Endothelial cell of umbilical vein (primary cell): ENCODE measurements at regions not wholly inside any gene's neighbourhood (a gene's known extent, or its start where the extent isn't known, plus 50 kb on each side); places are given as distances from the start of the nearest gene placed in this dataset.

Experiments
- BruUV-seq: library from RNA; stranded (reverse); fragments of 400-500 nt; replicated peaks from 2 replicates; lab custom pipeline; 2021; lab: Mats Ljungman, UMichigan
- CTCF ChIA-PET: fragments of 300-600, 350-600 bp; sonication (Branson Sonifier 250); formaldehyde crosslinking; loops from one replicate; lab custom pipeline; 2021; ENCODE audit warnings: antibody characterized with exemption, inconsistent platforms; lab: Charles Lee
- POLR2A ChIA-PET: fragments of 300-600, 350-600 bp; sonication (Branson Sonifier 250); formaldehyde crosslinking; loops from one replicate; lab custom pipeline; 2021; ENCODE audit warnings: antibody characterized with exemption, inconsistent platforms; lab: Charles Lee
- DNase-seq: peaks from one replicate; pipeline ENCODE4 v3.0.0-alpha.2; 2011; ENCODE audit warnings: low read depth, low spot score
- FAIRE-seq: peaks from 2 replicates; lab custom pipeline; 2011; peaks lifted over from hg19 to GRCh38; lab: Jason Lieb, UNC
- H2AFZ ChIP-seq: 2 replicates; pipeline ENCODE4 v1.6.0; 2012; ENCODE audit warnings: low read depth, low read length, control low read depth, inconsistent platforms
- H3K27ac ChIP-seq: 2 replicates; pipeline ENCODE4 v1.5.1; 2011; ENCODE audit warnings: low read depth, mild to moderate bottlenecking, control low read depth, low read length, moderate library complexity; ENCODE audit not compliant: insufficient read depth
- H3K27me3 ChIP-seq, 2 experiments: 2 replicates each; pipeline versions ENCODE4 v1.6.0 to v1.6.1; 2011; ENCODE audit warnings: low read length in 2 of 2, mixed read lengths in 1 of 2; ENCODE audit not compliant: control insufficient read depth in 2 of 2, insufficient read depth in 2 of 2
- H3K36me3 ChIP-seq, 2 experiments: 2 replicates in 1 of 2; 3 replicates in 1 of 2; pipeline ENCODE4 v1.5.1; 2011; ENCODE audit warnings: low read length in 2 of 2, mild to moderate bottlenecking in 1 of 2, moderate library complexity in 1 of 2; ENCODE audit not compliant: control insufficient read depth in 2 of 2, insufficient read depth in 2 of 2; ENCODE audit errors: extremely low read depth in 1 of 2
- H3K4me1 ChIP-seq: 3 replicates; pipeline ENCODE4 v1.5.1; 2011; ENCODE audit warnings: mild to moderate bottlenecking, low read length; ENCODE audit not compliant: control insufficient read depth, insufficient read depth; ENCODE audit errors: extremely low read depth
- H3K4me2 ChIP-seq: 2 replicates; pipeline ENCODE4 v1.6.1; 2011; ENCODE audit warnings: low read length, control low read depth, mixed read lengths; ENCODE audit not compliant: insufficient read depth
- H3K4me3 ChIP-seq, 3 experiments: fragments of 200-600 bp in 1 of 3; sonication (generic), shearing (Covaris generic) in 1 of 3; replicated peaks in 1 of 3; 2 replicates each; pipeline ENCODE4 v1.5.1; 2011 to 2016; ENCODE audit warnings: control low read depth in 3 of 3, low read length in 3 of 3, mild to moderate bottlenecking in 2 of 3, inconsistent platforms in 1 of 3, low read depth in 1 of 3, moderate library complexity in 1 of 3; ENCODE audit not compliant: insufficient read depth in 1 of 3
- H3K79me2 ChIP-seq: 2 replicates; pipeline ENCODE4 v1.6.0; 2012; ENCODE audit warnings: low read length, inconsistent platforms; ENCODE audit not compliant: control insufficient read depth, insufficient read depth
- H3K9ac ChIP-seq: replicated peaks from 2 replicates; pipeline ENCODE3; 2011; ENCODE audit warnings: low read length, control low read depth; ENCODE audit not compliant: insufficient read depth; ENCODE audit errors: extremely low read depth
- H3K9me1 ChIP-seq: replicated peaks from 3 replicates; pipeline ENCODE4 v1.6.0; 2011; ENCODE audit warnings: mild to moderate bottlenecking, low read length; ENCODE audit not compliant: control insufficient read depth, insufficient read depth; ENCODE audit errors: extremely low read depth
- H3K9me3 ChIP-seq: replicated peaks from 2 replicates; pipeline ENCODE4 v1.5.1; 2012; ENCODE audit warnings: low read length, inconsistent platforms; ENCODE audit not compliant: control insufficient read depth, insufficient read depth
- H4K20me1 ChIP-seq: replicated peaks from 2 replicates; pipeline ENCODE3; 2011; ENCODE audit warnings: mild to moderate bottlenecking, low read length; ENCODE audit not compliant: control insufficient read depth, insufficient read depth; ENCODE audit errors: extremely low read depth
- CTCF ChIP-seq, 2 donors: IDR thresholded peaks; 1 replicate in 1 of 2; 2 replicates in 1 of 2; pipeline ENCODE4 v1.5.1; 2011; ENCODE audit warnings: low read length in 2 of 2, mild to moderate bottlenecking in 2 of 2, moderate library complexity in 2 of 2, control low read depth in 1 of 2, inconsistent platforms in 1 of 2, low read depth in 1 of 2; ENCODE audit not compliant: insufficient read depth in 1 of 2; ENCODE audit errors: extremely low read depth in 1 of 2
- EZH2 ChIP-seq: IDR thresholded peaks from 2 replicates; pipeline ENCODE4 v1.6.1; 2012; ENCODE audit warnings: borderline replicate concordance, low read depth, mild to moderate bottlenecking, moderate library complexity, low read length, inconsistent platforms; ENCODE audit not compliant: severe bottlenecking
- FOS ChIP-seq: IDR thresholded peaks from 2 replicates; pipeline ENCODE4 v1.6.1; 2011; ENCODE audit warnings: mild to moderate bottlenecking, low read length, moderate library complexity, borderline replicate concordance; ENCODE audit not compliant: insufficient read depth
- GATA2 ChIP-seq: IDR thresholded peaks from 2 replicates; pipeline ENCODE4 v1.7.0; 2011; ENCODE audit warnings: low read depth, mild to moderate bottlenecking, moderate library complexity, mixed read lengths, low read length; ENCODE audit not compliant: insufficient read length, insufficient read depth
- JUN ChIP-seq: IDR thresholded peaks from 2 replicates; pipeline ENCODE4 v1.6.1; 2011; ENCODE audit warnings: borderline replicate concordance, low read depth; ENCODE audit not compliant: insufficient read length, insufficient read depth
- MAX ChIP-seq: IDR thresholded peaks from 2 replicates; pipeline ENCODE4 v1.6.1; 2011; ENCODE audit not compliant: insufficient read depth, insufficient read length
- MYC ChIP-seq: IDR thresholded peaks from one replicate; pipeline ENCODE4 v1.6.1; 2011; ENCODE audit warnings: mild to moderate bottlenecking, low read depth, low read length
- POLR2A ChIP-seq: IDR thresholded peaks from 2 replicates; pipeline ENCODE4 v1.6.1; 2012; ENCODE audit warnings: low read depth, mild to moderate bottlenecking, control low read depth, low read length
- POLR2AphosphoS5 ChIP-seq: IDR thresholded peaks from 2 replicates; pipeline ENCODE4 v1.6.1; 2012; ENCODE audit warnings: low read depth, mild to moderate bottlenecking, control low read depth, low read length, moderate library complexity; ENCODE audit not compliant: insufficient read depth
- dilution Hi-C: fragments of 300-500 bp; cut with MboI; formaldehyde crosslinking; loops from one replicate; pipeline ENCODE4 v1.15.0; 2019; ENCODE audit warnings: low sequenced_read_pairs; ENCODE audit not compliant: extremely low pct_ligation_motif_present
- intact Hi-C: fragments of 100-400 bp; cut with micrococcal nuclease; formaldehyde crosslinking; loops from one replicate; pipeline ENCODE4 v1.10.0; 2022

- intact Hi-C loops, result loop anchor here (5.0 to 10.0 kb wide), 2 partner anchors 169 to 597 kb away; no protein-coding TSS in a partner anchor
- CTCF ChIA-PET, result no interaction called here
Observed at GRCh38 chr22:27408068-27408467, 393.5 kb downstream of the MN1 start.

More at GRCh38 chr22:27408068-27408467, 393.5 kb downstream of the MN1 start:
- H3K27me3 ChIP-seq, result peaks cover 0 to 3% of the 10 kb centered on the region in 2 experiments
- POLR2A ChIA-PET, result no interaction called here
- H3K9me1 ChIP-seq, result no peaks in the 10 kb centered on the region
- no peak overlapping the region for H2AFZ ChIP-seq
- FAIRE-seq (no peak), DNase-seq (no peak)
- BruUV-seq, result no TSS peak
- TF ChIP-seq EZH2 (no peak), POLR2AphosphoS5 (no peak), FOS (no peak), CTCF (IDR thresholded peaks at IDR 0.05; ENCODE audit: extremely low read depth in 1 of 2, insufficient read depth in 1 of 2, low read depth in 1 of 2, low read length in 2 of 2) (no peak), POLR2A (no peak), MYC (no peak), JUN (no peak), MAX (no peak), GATA2 (no peak)
- no peaks in the 10 kb centered on the region for H3K79me2 ChIP-seq
- H3K9ac ChIP-seq, result no peak overlapping the region
- no peaks in the 10 kb centered on the region for H3K36me3 ChIP-seq
- no peaks in the 10 kb centered on the region for H3K4me1 ChIP-seq
- no peaks in the 10 kb centered on the region for H4K20me1 ChIP-seq
- no peaks in the 10 kb centered on the region for H3K9me3 ChIP-seq
- no peak overlapping the region for H3K4me3 ChIP-seq
- dilution Hi-C loops, result no loop called here
- H3K4me2 ChIP-seq, result no peak overlapping the region
- no peak overlapping the region for H3K27ac ChIP-seq
